ENCODE measurements at regions not wholly inside any gene's neighbourhood (a gene's known extent, or its start where the extent isn't known, plus 50 kb on each side); places are given as distances from the start of the nearest gene placed in this dataset.

DNA sequence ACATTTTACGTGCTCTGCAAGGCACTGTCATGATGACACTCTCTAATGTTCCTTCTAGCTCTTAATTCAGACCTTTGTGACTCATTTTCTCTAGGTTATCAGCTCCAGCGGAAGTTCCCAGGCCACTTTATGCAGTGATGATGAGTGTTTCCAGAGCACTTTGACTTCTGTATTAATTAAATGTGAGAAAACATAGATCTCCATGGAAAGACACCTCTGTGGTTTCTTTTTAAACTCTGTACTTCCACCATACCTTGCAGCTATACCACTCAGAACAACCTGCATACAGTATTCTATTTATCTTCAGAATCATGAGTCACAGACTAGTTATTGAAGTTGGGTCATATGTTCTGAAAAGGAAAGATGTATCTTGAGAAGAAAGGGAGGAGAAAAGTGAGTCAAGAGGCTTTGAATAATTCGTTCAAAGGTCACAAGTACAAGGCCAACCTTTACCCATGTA lies 175.6 kb upstream of the TENM4 start:
- Histone ChIP-seq H3K9me3 (ENCODE audit: low read length) (no peaks in the 10 kb centered on the region), H3F3A (ENCODE audit: insufficient read depth, low read length) (no peaks in the 10 kb centered on the region), H3K79me2 (ENCODE audit: insufficient read depth, low read length) (no peaks in the 10 kb centered on the region), H3K27ac (ENCODE audit: low read depth, low read length, poor library complexity, severe bottlenecking) (no peak overlapping the region), H3K4me1 (ENCODE audit: insufficient read depth, low read length, severe bottlenecking) (no peaks in the 10 kb centered on the region), H4K20me1 (ENCODE audit: insufficient read depth, low read length) (no peaks in the 10 kb centered on the region), H3K36me3 (ENCODE audit: insufficient read depth, low read length) (no peaks in the 10 kb centered on the region), H3K9me2 (ENCODE audit: low read depth, low read length) (no peaks in the 10 kb centered on the region), H3K9ac (ENCODE audit: low read length) (no peak overlapping the region), H3K4me3 (ENCODE audit: low read depth, low read length, poor library complexity, severe bottlenecking) (no peak overlapping the region), H3K27me3 (ENCODE audit: insufficient read depth, low read length) (no peaks in the 10 kb centered on the region), H3K4me2 (ENCODE audit: low read length) (no peak overlapping the region), H2AFZ (ENCODE audit: low read length) (no peak overlapping the region)
- TF ChIP-seq EZH2 (IDR thresholded peaks at IDR 0.05; ENCODE audit: borderline replicate concordance, low read length), result no peak
- TF ChIP-seq, protein P1, sequence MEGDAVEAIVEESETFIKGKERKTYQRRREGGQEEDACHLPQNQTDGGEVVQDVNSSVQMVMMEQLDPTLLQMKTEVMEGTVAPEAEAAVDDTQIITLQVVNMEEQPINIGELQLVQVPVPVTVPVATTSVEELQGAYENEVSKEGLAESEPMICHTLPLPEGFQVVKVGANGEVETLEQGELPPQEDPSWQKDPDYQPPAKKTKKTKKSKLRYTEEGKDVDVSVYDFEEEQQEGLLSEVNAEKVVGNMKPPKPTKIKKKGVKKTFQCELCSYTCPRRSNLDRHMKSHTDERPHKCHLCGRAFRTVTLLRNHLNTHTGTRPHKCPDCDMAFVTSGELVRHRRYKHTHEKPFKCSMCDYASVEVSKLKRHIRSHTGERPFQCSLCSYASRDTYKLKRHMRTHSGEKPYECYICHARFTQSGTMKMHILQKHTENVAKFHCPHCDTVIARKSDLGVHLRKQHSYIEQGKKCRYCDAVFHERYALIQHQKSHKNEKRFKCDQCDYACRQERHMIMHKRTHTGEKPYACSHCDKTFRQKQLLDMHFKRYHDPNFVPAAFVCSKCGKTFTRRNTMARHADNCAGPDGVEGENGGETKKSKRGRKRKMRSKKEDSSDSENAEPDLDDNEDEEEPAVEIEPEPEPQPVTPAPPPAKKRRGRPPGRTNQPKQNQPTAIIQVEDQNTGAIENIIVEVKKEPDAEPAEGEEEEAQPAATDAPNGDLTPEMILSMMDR (IDR thresholded peaks at IDR 0.05; ENCODE audit: low read length), result no peak

DNA sequence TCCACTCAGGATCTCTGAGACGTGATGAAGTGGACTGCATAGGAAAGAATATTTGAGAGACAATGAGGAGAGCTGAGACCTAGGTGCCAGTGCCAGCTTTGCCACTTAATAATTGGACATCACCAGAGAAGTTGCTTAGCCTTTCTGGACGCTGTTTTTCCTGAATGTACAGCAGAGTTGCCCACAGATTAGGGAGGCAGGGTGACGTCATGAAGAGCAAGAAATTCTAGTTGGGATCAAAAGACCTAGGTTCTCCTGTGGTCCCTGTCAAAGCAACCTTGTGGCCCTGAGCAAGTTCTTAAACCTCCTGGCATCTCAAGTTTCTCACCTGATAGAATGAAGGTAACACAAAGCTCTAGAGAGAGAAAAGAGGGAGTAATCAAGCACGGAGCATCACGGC lies 174.6 kb upstream of the TENM4 start:
- H4K20me1 ChIP-seq (ENCODE audit: insufficient read depth, low read length), result no peaks in the 10 kb centered on the region
- no peaks in the 10 kb centered on the region for H3F3A ChIP-seq (ENCODE audit: insufficient read depth, low read length)
- no peak overlapping the region for H3K4me2 ChIP-seq (ENCODE audit: low read length)
- no peaks in the 10 kb centered on the region for H3K9me2 ChIP-seq (ENCODE audit: low read depth, low read length)
- no peak overlapping the region for H3K9ac ChIP-seq (ENCODE audit: low read length)
- H3K79me2 ChIP-seq (ENCODE audit: insufficient read depth, low read length), result no peaks in the 10 kb centered on the region
- no peak overlapping the region for H3K4me3 ChIP-seq (ENCODE audit: low read depth, low read length, poor library complexity, severe bottlenecking)
- no peaks in the 10 kb centered on the region for H3K27me3 ChIP-seq (ENCODE audit: insufficient read depth, low read length)
- H3K4me1 ChIP-seq (ENCODE audit: insufficient read depth, low read length, severe bottlenecking), result no peaks in the 10 kb centered on the region
- H3K36me3 ChIP-seq (ENCODE audit: insufficient read depth, low read length), result no peaks in the 10 kb centered on the region
- H3K27ac ChIP-seq (ENCODE audit: low read depth, low read length, poor library complexity, severe bottlenecking), result no peak overlapping the region
- TF ChIP-seq, protein P1 (IDR thresholded peaks at IDR 0.05; ENCODE audit: low read length), result no peak
- no peak for TF ChIP-seq EZH2 (IDR thresholded peaks at IDR 0.05; ENCODE audit: borderline replicate concordance, low read length)
- no peak overlapping the region for H2AFZ ChIP-seq (ENCODE audit: low read length)
- no peaks in the 10 kb centered on the region for H3K9me3 ChIP-seq (ENCODE audit: low read length)

DNA sequence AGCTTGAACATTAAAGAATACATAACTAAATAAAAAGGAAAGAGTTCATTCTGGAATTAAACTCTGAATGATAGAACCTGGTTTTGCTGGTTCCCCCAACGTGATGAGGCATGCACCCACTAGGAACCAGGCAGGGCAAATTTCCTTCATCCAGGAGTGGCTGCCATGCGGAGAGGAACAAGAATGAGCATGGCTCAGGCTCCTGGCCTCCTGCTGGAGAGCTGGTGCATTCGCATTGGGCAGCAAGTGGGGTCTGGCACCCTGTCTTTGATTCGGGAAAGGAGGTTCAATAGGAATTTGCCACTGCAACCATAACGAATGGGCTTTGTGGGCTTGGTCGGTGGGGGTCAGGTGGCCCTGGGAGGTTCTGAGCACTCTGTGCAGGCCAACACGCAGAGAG lies 169.8 kb upstream of the TENM4 start:
- Histone ChIP-seq H3K27me3 (ENCODE audit: insufficient read depth, low read length) (no peaks in the 10 kb centered on the region), H3K4me1 (ENCODE audit: insufficient read depth, low read length, severe bottlenecking) (no peaks in the 10 kb centered on the region), H3K9ac (ENCODE audit: low read length) (no peak overlapping the region), H3K9me2 (ENCODE audit: low read depth, low read length) (no peaks in the 10 kb centered on the region), H3K4me3 (ENCODE audit: low read depth, low read length, poor library complexity, severe bottlenecking) (no peak overlapping the region), H3K79me2 (ENCODE audit: insufficient read depth, low read length) (no peaks in the 10 kb centered on the region), H3K9me3 (ENCODE audit: low read length) (no peaks in the 10 kb centered on the region), H3K36me3 (ENCODE audit: insufficient read depth, low read length) (no peaks in the 10 kb centered on the region), H3K27ac (ENCODE audit: low read depth, low read length, poor library complexity, severe bottlenecking) (no peak overlapping the region), H3F3A (ENCODE audit: insufficient read depth, low read length) (no peaks in the 10 kb centered on the region), H4K20me1 (ENCODE audit: insufficient read depth, low read length) (no peaks in the 10 kb centered on the region), H2AFZ (ENCODE audit: low read length) (no peak overlapping the region), H3K4me2 (ENCODE audit: low read length) (no peak overlapping the region)
- no peak for TF ChIP-seq EZH2 (IDR thresholded peaks at IDR 0.05; ENCODE audit: borderline replicate concordance, low read length)
- TF ChIP-seq, protein P1 (IDR thresholded peaks at IDR 0.05; ENCODE audit: low read length), result no peak

All from OCI-LY1 (cell line).